Activated naive CD8-positive, alpha-beta T cell (primary cell): ENCODE measurements at regions not wholly inside any gene's neighbourhood (a gene's known extent, or its start where the extent isn't known, plus 50 kb on each side); places are given as distances from the start of the nearest gene placed in this dataset.

Experiments used
- H3K27ac Mint-ChIP-seq: one replicate; pipeline ENCODE4 v1.8.0; 2021; ENCODE audit warnings: mixed read lengths
- H3K27me3 Mint-ChIP-seq: one replicate; pipeline ENCODE4 v1.8.0; 2021; ENCODE audit warnings: mixed read lengths
- H3K36me3 Mint-ChIP-seq: one replicate; pipeline ENCODE4 v1.8.0; 2021; ENCODE audit warnings: mixed read lengths
- H3K4me1 Mint-ChIP-seq: one replicate; pipeline ENCODE4 v1.8.0; 2021; ENCODE audit warnings: low read depth, mixed read lengths
- H3K4me3 Mint-ChIP-seq: one replicate; pipeline ENCODE4 v1.8.0; 2021; ENCODE audit warnings: mild to moderate bottlenecking, mixed read lengths
- H3K9me3 Mint-ChIP-seq: one replicate; pipeline ENCODE4 v1.8.0; 2021; ENCODE audit warnings: low read depth, mixed read lengths

- Mint-ChIP-seq H3K27me3 (no peaks in the 10 kb centered on the region), H3K27ac (no peak overlapping the region), H3K9me3 (no peaks in the 10 kb centered on the region), H3K36me3 (no peaks in the 10 kb centered on the region), H3K4me3 (no peak overlapping the region), H3K4me1 (no peaks in the 10 kb centered on the region)
Observed at GRCh38 chr6:14792118-14792955, 453.5 kb upstream of the JARID2 start.

GRCh38 chr6:14795451-14795850 is 450.4 kb upstream of the JARID2 start:
- Mint-ChIP-seq H3K4me1 (peaks cover 3% of the 10 kb centered on the region), H3K36me3 (no peaks in the 10 kb centered on the region), H3K27ac (no peak overlapping the region), H3K9me3 (no peaks in the 10 kb centered on the region), H3K27me3 (no peaks in the 10 kb centered on the region), H3K4me3 (no peak overlapping the region)

DNA sequence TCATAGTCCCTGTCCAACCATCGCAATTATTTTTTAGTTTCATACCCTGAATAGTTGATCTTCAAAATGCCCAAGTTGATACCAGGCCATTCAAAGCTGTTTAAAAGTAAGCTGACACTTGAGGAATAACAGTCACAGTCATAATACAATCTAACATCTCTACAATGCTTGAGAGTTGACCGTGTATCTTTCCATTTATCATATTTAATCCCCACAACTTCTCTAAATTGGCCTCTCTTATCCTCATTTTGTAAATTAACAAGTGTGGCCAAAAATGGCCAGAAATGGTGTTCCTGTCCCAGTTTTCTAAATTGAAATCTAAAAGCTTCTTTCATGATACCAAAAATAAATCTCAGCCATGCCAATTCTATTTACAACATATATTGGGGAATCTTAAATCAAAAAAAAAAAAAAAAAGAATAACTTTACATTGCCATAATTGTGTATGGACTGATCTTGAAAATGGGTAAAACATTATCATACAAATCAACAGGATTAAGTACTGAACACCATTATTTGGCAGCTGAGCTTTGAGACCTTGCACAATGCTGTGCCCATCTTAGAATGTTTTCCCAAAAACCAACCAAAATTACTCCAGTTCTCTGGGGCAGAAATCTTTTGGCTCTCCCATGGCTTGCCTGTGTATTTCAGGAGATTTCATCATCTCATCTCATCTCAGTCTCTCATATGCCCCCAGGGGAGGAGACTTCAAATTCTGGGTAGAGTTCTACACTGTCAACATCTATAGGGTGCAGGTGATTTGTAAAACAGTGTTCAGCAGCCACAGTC is 448.7 kb upstream of the JARID2 start:
- Mint-ChIP-seq H3K4me1 (peaks cover 3% of the 10 kb centered on the region), H3K27ac (no peak overlapping the region), H3K4me3 (no peak overlapping the region), H3K27me3 (no peaks in the 10 kb centered on the region), H3K9me3 (no peaks in the 10 kb centered on the region), H3K36me3 (no peaks in the 10 kb centered on the region)

- no peaks in the 10 kb centered on the region for H3K27me3 Mint-ChIP-seq
- no peak overlapping the region for H3K4me3 Mint-ChIP-seq
- no peaks in the 10 kb centered on the region for H3K9me3 Mint-ChIP-seq
- no peak overlapping the region for H3K27ac Mint-ChIP-seq
- H3K36me3 Mint-ChIP-seq: no peaks in the 10 kb centered on the region
- H3K4me1 Mint-ChIP-seq: peaks cover 3% of the 10 kb centered on the region
Observed at GRCh38 chr6:14797875-14798593, 447.8 kb upstream of the JARID2 start.

DNA sequence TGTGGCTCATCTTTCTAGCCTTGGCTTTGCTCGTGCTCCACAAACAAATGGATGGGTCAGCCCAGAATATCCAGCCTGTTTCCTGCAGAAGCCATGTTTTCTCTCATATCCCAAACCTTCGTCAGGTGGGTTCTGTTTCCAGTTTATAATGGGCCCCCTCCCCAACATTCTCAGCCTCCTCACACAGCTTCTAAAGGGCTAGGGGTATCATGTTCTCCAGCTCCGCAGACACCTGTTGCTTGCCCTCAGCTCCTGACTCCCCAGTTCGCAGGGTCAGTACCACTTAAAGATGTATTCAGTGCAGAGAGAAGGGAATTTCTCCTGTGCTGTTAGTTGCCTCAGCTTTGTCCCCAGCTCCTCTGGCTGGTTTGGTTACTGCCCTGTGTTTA is 447.3 kb upstream of the JARID2 start:
- Mint-ChIP-seq H3K4me1 (peaks cover 3% of the 10 kb centered on the region), H3K27ac (no peak overlapping the region), H3K27me3 (no peaks in the 10 kb centered on the region), H3K36me3 (no peaks in the 10 kb centered on the region), H3K9me3 (no peaks in the 10 kb centered on the region), H3K4me3 (no peak overlapping the region)

GRCh38 chr6:14798996-14799588 is 446.8 kb upstream of the JARID2 start:
- Mint-ChIP-seq H3K27me3 (no peaks in the 10 kb centered on the region), H3K9me3 (no peaks in the 10 kb centered on the region), H3K36me3 (no peaks in the 10 kb centered on the region), H3K4me1 (peaks cover 3% of the 10 kb centered on the region), H3K27ac (no peak overlapping the region), H3K4me3 (no peak overlapping the region)

DNA sequence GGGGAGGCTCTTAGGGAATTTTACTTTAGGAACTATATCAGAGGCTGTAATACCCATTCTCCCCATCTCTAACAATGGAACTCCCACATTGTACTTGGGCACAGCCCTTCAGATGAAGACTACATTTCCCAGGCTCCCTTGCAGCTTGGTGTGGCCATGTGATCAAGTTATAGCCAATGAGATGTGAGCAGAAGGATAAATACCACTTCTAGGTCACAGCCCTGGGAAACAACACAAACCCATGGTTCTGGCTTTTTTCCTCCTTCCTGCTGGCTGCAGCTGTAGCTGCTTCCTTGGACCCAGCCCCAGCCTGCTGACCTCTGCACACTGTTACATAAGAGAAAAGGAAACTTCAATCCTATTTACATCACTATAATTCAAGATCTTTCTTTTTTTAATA is 445.9 kb upstream of the JARID2 start:
- Mint-ChIP-seq H3K36me3 (no peaks in the 10 kb centered on the region), H3K4me1 (peaks cover 3% of the 10 kb centered on the region), H3K27me3 (no peaks in the 10 kb centered on the region), H3K27ac (no peak overlapping the region), H3K9me3 (no peaks in the 10 kb centered on the region), H3K4me3 (no peak overlapping the region)

DNA sequence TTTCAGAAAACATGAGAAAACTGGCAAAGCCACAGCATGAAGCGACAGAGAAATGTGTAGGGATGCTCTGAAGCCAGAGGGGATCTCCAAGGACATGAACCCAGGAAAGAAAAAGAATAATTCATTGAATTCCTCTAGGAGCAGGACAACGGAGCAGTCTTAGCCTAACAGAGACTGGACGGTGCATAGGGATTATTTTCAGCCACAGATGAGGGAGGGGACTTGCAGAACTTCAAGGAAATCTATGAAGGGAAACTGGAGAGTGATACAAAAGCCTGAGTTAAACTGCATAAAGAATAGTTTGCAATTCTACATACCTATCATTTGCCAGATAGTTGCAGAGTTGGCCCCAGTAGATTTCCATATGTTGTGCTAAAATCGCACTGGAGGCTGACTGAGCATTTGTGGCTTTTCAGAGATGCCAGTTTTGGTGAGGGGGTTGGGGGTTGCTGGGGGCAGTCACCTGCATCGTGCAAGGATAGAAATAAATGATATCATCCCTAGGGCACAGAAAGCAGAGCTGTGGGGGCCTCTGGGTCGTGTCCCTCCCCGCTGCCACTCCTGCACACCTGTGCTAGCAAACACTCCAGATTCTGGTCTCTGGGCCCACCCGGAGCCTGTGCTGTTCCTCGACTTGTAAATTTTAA is 443.2 kb upstream of the JARID2 start:
- H3K4me1 Mint-ChIP-seq: peaks cover 3% of the 10 kb centered on the region
- peak overlapping the region; percentile 50 for H3K27ac Mint-ChIP-seq
- H3K27me3 Mint-ChIP-seq: no peaks in the 10 kb centered on the region
- no peak overlapping the region for H3K4me3 Mint-ChIP-seq
- no peaks in the 10 kb centered on the region for H3K36me3 Mint-ChIP-seq
- H3K9me3 Mint-ChIP-seq: no peaks in the 10 kb centered on the region

DNA sequence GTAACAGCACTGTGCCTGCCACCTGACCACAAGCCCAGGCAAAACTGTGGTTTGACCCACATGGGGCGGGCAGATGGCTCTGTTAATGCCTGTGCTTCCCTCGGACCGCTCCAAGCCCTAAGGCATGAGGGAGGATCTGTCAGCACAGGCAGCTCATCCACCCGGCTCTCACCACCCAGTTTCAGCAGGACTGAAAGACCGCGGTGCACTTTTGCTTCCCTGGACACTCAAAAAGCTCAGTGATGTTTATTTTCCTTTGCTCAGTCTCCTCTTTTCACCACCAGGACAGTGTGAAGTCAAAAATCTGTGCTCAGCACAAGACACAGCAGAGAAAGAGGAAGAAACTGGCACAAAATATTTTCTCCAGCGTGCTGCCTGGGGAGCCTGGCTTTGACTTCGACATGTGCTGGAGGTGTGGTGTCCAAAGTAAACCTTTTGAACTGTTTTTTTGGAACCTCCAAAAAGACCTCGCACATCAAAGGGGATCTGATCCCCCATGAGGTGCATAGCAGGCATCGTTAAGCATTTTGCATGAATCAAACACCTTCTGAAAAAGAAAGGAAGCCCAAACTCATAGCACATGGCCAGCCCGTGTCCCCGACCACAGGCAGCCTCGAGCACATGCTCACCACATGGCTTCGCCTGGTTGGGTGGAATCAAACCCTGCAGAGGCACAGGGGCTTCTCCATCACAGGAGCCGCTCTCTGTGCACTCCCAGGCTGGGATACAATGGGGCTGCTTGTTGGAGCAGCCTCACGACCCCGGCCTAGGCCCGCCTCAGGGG is 441.7 kb upstream of the JARID2 start:
- H3K4me3 Mint-ChIP-seq: no peak overlapping the region
- peaks cover 3% of the 10 kb centered on the region for H3K4me1 Mint-ChIP-seq
- H3K27me3 Mint-ChIP-seq: no peaks in the 10 kb centered on the region
- no peaks in the 10 kb centered on the region for H3K36me3 Mint-ChIP-seq
- peaks cover 3% of the 10 kb centered on the region for H3K9me3 Mint-ChIP-seq
- no peak overlapping the region for H3K27ac Mint-ChIP-seq

- Mint-ChIP-seq H3K4me1 (peaks cover 1% of the 10 kb centered on the region), H3K4me3 (no peak overlapping the region), H3K9me3 (peaks cover 3% of the 10 kb centered on the region), H3K27me3 (no peaks in the 10 kb centered on the region), H3K36me3 (no peaks in the 10 kb centered on the region), H3K27ac (no peak overlapping the region)
Observed at GRCh38 chr6:14804785-14805210, 441.1 kb upstream of the JARID2 start.

- Mint-ChIP-seq H3K4me3 (no peak overlapping the region), H3K36me3 (no peaks in the 10 kb centered on the region), H3K27ac (no peak overlapping the region), H3K4me1 (no peaks in the 10 kb centered on the region), H3K27me3 (no peaks in the 10 kb centered on the region), H3K9me3 (peaks cover 3% of the 10 kb centered on the region)
Observed at GRCh38 chr6:14806101-14806500, 439.8 kb upstream of the JARID2 start.

DNA sequence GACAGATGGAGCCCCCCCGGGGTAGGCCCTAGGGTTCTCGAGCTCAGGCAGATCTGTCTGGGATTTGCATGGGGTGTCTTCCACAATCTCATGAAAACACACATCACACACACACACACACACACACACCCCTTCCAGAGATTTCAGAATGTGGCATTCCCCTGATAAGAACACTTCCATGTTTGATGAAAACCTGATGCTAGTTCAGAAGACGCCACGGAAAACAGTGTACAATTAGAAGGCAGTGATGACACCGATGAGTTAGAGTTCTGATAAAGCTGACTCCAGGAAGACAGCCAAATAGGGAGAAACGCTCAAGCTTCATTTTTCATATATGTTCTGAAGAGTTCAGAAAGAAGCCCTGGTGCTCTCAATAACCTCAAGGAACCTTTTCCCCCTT is 438.7 kb upstream of the JARID2 start:
- H3K27ac Mint-ChIP-seq: no peak overlapping the region
- no peaks in the 10 kb centered on the region for H3K27me3 Mint-ChIP-seq
- no peak overlapping the region for H3K4me3 Mint-ChIP-seq
- no peaks in the 10 kb centered on the region for H3K4me1 Mint-ChIP-seq
- H3K9me3 Mint-ChIP-seq: peaks cover 3% of the 10 kb centered on the region
- H3K36me3 Mint-ChIP-seq: no peaks in the 10 kb centered on the region

- Mint-ChIP-seq H3K36me3 (no peaks in the 10 kb centered on the region), H3K4me3 (no peak overlapping the region), H3K4me1 (no peaks in the 10 kb centered on the region), H3K27me3 (no peaks in the 10 kb centered on the region), H3K27ac (no peak overlapping the region), H3K9me3 (peaks cover 3% of the 10 kb centered on the region)
Observed at GRCh38 chr6:14807971-14808370, 437.9 kb upstream of the JARID2 start.

GRCh38 chr6:14810021-14810420 is 435.8 kb upstream of the JARID2 start:
- Mint-ChIP-seq H3K27me3 (no peaks in the 10 kb centered on the region), H3K27ac (no peak overlapping the region), H3K9me3 (peaks cover 3% of the 10 kb centered on the region), H3K4me3 (no peak overlapping the region), H3K4me1 (no peaks in the 10 kb centered on the region), H3K36me3 (no peaks in the 10 kb centered on the region)
